Stimulated activated CD4-positive, alpha-beta T cell treated with anti-CD3 and anti-CD28 coated beads, Interleukin-12 subunit alpha, Interleukin-12 subunit beta, amount 100 ng/mL, for 48 hours (primary cell): ENCODE measurements at regions not wholly inside any gene's neighbourhood (a gene's known extent, or its start where the extent isn't known, plus 50 kb on each side); places are given as distances from the start of the nearest gene placed in this dataset.
A peak's percentile ranks its signal among the peaks of the same experiment; 100 is the strongest.

Experiments used
- DNase-seq, 3 donors: peaks; one replicate each; pipeline ENCODE4 v3.0.0-alpha.2; 2020; ENCODE audit warnings: low read depth in 2 of 3, low spot score in 1 of 3

DNA sequence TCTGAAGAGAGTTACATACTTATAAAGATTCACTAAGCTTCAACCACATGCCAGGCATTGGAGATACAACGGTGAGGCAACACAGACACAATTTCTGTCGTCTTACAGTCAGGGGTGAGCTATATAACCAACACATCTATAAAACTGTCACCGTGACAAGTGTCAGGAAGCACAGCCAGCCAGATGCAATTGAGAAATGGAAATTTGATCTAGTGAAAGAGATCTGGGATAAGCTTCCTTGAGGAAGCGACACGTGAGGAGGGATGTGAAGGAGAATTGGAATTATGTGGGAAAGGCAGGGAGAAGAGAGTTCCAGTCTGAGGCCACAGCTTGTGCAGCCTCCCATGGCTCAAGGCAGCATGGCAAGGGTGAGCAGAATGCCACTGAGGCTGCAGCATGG lies 50.9 kb upstream of the ZNF354B start:
- DNase-seq = no peak

DNA sequence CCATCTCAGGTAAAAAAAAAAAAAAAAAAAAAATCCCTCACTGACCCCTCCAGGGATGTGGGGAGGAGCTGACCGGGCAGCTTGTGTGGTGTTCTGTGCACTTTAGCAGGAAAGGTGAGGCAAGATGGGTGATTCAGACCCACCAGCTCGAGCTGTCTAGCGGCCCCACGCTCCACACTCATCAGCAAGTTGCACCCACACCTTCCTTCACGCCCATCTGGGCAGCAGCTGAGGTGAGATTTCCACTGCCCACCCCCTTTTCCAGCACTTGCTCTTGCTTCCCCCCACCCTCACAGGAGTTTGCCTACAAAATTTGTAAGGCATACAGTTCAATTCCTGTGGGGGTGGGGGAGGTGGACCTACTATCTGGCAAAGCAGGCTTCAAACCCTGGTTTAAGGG lies 58.7 kb upstream of the ZNF354B start:
- DNase-seq = no peak

DNA sequence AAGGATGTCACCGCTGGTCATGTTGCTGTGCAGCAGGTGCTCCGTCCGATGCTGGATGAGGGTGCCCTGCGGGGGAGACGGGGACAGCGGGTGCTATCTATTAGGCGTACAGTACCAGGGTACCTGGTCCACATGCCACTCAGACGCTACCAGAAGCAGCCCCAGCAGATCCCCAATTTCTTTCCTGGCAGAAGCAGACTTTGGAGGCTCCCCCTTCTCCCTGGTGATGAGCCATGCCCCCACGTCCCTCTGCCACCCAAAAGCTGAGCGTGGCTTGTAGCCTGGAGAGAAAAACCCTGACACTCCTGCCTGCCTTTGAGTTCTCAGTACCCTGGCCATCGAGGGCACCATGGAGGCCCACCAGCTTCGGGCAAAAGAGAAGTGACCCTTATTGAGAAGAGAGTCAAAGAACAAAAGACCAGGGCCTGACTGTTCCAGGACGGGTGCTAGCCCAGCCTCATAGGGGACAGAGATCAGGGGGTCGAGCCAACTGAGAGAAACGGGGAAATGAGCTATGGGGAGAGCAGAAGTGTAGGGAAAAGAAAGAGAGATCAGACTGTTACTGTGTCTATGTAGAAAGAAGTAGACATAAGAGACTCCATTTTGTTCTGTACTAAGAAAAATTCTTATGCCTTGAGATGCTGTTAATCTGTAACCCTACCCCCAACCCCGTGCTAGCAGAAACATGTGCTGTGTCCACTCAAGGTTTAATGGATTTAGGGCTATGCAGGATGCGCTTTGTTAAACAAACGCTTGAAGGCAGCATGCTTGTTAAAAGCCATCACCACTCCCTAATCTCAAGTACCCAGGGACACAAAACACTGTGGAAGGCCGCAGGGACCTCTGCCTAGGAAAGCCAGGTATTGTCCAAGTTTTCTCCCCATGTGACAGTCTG lies 62.0 kb upstream of the ZNF354B start:
- no peak for DNase-seq

DNA sequence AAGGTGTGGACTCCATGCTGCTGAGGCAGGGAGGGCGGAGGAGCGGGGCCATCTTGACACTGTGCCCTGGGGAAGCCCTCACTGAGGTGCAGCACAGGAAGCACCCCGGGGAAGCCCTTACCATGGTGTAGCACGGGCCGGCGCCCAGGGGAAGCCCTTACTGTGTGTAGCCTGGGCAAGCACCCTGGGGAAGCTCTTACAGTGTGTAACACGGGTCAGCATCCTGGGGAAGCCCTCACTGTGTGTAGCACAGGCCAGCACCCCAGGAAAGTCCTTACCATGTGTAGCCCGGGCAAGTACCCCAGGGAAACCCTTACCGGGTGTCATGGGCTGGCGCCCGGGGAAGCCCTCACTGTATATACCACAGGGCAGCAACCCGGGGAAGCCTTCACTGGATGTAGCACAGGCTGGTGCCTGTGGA lies 62.6 kb upstream of the ZNF354B start:
- no peak for DNase-seq

DNA sequence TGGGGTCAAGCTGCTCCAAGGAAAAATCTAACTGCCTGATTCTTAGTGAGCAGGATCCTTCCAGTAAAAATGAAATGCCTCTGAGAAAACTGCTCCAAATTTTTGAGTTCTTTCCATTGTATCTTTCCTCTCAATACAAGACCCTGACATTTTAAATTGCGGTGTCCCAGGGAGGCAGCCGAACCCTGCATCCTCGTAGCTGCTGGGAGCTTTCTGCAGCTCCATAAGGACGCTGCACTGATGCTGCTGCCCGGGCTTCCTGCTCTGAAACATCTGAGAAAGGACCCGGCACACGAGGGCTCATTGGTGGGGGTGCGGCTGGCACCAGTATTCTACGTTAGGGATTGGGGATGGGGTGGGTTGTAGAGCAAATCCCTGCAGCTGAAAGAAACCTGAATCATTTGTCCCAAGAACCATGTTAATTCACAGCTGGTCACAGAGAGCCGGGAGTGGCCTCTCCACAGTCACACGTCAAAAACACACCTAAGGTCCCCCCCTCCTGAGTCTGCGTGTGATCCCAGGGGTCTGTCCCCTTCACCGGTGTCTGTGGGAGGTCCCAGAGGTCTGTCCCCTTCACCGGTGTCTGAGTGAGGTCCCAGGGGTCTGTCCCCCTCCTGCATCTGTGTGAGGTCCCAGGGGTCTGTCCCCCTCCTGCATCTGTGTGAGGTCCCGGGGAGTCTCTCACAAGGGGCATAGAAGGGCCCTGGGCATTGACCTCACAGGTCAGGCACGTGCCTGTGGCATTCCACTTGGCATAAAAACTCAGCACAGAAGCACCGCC lies 63.4 kb upstream of the ZNF354B start:
- DNase-seq = no peak

DNA sequence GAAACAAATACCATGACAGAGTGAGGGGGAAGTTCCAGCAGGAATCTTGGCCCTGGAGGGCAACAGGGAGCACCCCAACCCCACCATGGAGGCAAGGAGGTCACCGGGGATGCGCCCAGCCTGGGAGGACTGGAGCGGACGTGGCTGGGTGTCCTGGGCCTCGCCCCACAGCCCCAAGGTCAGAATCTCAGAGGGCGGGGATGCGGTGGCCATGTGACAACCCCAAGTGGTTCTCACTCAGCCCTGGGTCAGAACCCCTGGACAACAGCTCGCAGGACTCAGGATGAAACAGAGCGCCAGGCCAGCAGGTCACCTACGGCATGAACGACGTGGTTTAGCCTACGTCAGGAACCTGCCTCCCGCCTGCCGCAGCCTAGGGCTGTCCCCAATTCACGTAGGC lies 64.0 kb upstream of the ZNF354A start:
- no peak for DNase-seq

DNA sequence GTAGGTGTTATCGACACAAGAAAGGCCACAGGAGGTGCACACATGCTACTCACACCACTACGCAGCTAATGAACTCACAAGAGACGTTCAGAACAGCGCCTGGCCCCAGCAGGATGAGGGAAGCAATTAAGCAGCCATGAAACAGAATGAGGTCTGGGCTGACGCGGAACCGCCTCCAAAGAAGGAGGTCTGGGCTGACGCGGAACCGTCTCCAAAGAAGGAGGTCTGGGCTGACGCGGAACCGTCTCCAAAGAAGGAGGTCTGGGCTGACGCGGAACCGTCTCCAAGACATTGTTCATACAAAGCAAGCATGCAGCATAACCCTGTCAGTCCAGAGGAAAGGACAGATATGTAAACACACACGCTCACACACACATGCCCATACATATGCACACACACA lies 63.2 kb upstream of the ZNF354A start:
- DNase-seq = no peak

DNA sequence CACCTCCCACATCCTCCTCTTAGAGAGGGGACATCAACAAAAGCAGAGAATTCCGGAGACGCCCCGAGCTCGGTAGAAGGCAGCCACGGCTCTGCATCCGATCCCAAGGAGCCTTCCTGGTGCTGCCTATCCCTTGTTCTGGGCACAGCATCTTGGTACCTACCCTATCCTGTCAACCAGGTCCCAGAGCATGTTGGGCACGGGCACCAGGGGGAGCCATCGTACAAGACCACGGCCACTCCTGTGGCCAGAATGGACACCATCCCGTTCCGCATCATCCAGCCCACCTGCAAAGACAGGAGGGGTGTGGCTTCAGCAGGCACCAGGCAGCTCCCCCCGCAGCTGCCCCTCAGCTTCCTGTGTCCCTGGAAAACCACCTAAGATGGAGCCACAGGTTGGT lies 62.7 kb upstream of the ZNF354A start:
- peak in 2 of 3 donors; percentile 3 to 4 for DNase-seq

DNA sequence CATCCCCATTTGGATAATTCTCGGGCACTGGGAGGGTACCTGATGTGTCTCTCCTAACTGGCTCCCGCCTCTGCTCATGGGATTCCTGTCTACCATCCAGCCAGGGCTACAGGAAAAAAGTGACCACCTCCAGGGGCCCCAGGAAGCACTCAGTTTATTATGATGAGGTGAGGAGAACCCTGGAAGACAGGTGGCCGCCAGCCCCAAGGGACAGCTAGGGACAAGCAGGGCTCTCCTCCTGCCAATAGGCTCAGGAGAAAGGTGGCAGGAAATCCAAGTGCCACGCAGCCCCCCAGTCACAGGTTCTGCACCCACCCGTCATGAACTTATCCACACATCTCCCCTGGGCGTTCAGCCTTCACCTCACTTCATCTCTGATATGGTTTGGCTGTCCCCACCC lies 61.5 kb upstream of the ZNF354A start:
- DNase-seq = no peak

DNA sequence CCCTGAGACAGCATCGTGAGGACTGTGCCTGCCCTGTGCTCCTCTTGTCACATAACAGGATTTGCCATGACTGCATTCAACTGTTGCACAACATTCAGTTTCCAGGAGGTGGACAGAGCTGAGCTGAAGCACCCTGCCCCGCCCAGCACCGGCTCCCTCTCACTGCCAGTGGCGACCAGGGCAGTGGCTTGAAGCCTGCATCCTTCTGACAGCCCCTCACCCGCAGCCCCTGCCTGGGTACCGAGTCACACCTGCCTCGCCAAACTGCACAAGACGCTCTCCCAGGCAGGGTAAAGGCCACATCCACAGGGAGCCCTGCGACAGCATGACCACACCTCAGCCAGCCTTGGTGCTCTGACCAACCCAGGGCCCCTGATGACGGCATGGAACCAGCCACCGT lies 59.9 kb upstream of the ZNF354A start:
- DNase-seq = no peak

DNA sequence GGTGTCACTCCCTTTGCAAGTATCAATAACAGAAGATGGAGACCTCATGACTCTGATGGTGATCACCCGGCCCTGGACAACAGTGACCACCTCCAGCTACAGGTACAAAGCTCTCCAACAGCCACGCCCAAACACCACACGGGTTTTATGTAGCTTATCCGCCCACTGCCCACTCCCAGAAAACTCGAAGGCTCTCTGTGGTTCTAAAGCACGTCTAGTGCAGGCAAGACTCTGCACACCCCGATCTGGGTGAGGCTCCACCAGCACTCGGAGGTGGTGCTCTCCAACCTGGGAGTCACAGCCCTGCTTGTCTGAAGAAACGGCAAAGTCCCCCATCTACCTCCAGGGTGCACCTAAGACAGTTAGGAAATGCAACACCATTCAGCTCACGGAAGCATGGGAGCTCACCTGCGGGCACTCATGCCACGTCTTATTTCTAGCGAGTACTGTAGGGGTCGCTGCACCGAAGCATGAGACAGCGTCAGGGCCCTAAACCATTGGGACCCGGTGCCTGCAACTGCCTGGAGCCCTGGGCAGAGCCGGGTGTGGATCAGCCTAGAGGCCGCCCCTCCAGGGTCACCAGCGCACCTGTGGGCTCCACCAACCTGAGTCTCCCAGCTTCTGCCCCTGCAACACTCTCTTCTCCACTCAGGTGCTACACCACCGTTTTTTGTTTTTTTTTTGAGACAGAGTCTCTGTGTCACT lies 58.1 kb upstream of the ZNF354A start:
- no peak for DNase-seq

DNA sequence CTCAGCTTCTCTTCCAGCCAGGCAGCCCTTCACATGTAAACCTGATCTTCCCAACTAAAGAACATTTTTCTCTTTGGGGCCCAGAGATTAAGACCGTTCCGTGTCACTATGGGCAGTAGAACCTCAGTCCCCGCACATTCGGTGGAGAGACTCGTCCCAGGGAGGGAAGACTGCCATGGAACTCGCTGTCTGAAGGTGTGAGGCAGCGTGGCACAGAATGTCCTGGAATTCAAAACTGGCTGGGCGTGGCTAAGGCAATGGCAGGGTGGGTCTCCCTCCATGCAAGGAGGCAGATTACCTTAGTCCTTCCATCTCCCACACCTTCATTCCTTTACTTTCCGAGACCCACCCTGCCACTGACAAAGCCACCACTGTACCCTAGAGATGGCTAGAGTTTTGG lies 57.4 kb upstream of the ZNF354A start:
- no peak for DNase-seq

DNA sequence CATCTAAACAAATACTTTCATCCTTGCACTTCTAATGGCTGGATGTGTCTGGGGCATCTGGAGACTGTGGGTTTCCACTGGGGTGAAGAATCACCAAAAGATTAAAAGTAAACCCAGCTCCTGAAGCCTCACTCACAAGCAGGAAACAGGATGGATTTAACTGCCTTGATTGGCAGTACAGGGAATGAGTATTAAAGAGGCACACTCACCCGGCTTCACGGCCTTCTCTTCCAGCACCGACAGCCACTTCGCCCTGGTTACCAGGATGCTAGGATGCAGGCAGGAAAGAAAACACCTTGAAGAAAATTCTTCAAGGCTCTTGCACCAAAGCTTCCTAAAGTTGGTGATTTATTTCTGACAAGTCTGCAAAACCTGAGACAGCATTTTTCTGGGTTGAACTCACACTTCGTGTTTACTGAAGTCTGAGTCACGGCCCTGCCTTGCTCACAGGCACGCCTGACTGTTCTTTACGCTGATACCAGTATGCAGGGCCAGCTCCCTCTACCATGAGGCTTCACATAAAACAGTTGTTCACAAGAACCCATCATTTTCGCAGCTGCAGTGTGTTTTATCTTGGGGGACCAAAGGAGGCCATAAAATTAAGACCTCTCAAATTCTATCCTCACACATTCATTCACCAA lies 56.5 kb upstream of the ZNF354A start:
- DNase-seq = no peak

DNA sequence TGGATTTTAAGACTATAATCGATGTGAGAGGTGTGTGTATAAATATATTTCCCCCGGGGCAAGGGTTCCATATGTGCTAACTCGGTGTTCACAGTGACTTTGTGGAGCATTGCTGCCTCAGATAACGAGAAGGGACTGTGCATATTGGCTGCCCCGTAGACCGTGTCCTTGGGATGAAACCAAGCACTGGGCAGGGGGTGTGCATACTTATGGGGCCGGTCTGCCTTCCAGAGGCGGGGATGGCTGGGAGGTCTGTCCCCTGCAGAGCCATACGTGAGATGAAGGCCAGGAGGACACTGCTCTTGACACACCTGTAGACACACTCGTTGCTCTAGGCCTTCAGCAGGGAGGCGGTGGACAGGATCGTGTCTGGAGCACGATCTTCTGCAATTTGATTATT lies 56.0 kb upstream of the ZNF354A start:
- DNase-seq = no peak

DNA sequence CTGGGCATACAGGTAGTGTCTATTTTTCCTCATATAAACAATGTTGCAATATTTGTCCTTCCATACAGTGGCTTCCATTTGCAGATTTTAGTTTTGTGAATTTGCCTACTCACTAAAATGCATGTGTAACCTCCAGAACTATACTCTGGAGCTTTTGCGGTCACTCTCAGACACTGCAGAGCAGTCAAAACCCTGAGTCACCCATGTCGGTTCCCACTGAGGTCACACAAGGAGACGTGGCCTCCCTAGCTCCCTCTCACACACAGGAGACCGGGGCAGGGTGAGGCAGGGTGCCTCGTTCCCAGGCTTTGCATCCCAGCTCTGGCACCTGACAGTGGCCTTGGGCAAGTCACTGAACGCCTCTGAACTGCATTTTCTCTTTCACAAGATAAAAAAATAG lies 55.5 kb upstream of the ZNF354A start:
- DNase-seq = no peak

DNA sequence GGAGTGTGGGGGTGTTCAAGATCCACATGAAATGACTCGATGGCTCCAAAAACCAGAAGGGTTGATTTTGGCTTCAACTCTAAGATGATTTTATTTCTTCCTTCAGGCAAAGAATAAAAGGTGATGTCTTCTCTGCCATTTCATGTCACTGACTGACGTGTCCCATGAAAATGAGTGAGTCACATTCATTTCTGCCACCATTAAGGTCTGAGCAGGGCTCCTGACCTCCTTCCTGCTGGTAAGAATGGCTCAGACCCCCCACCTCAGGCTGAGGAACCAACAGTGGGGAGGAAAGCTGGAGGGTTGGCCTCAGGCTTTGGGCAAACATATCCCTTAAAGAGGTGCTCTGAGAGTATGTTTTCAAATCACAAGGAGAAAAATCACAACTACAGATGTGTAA lies 53.9 kb upstream of the ZNF354A start:
- DNase-seq = no peak

DNA sequence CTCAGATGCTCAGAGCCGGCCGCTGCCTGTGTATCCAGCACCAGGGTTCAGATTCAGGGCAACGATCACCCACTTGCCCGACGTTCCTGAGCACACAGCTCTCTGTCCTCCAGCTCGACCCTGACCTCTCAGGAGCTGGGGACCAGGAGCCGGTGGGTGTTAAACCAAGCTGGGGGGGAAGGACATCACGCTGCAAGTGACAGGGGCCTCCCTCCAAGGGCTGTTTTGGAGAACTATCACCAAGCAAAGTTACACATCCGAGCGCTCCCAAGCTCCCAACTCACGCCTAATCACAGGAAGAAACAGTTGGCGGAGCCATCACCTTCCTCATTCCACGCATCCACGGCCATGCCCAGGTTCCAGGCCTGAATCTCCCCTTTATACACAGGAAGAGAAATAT lies 51.5 kb upstream of the ZNF354A start:
- no peak for DNase-seq

DNA sequence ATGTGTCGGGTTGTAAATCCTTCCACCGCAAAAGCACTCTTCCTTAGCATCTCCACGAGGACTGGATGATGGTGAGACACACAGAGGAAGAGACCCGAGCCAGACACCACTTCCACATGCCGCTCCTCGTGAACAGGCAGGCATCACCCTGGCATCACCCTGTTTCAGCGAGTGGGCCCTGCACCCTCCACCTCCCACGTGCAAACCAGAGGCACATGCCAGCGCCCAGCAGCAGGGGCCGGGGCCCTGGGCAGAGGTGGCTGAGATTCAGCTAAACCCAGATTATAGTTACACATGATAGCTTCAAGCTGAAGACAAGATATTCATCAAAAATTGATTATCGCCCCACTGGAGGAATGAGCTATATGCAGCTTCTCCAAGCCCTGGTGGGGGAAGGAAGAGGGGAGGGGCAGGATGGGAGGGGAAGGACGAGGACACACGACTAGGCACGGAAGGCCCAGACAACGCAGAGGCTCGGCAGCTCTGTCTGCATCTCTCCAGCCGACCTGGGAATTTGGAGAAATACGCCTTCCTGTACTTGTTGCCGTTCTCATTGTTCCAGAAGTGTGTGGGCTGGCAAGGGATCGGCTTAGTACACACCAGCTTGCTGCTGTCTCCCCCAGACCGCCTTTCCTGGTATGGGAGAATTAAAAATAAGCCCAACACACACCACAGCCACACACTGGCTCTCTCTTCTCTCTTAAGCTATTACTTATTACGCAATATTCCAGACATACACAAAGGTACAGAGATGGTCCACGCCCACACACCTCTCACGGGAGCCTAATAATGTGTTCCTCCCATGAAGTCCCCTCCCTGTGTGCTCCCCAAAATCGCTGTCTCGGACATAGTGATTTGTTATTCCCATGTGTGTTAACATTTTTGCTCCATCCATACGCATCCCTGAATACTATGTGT lies 50.4 kb upstream of the ZNF354A start:
- DNase-seq = no peak
